ENCODE measurements at regions not wholly inside any gene's neighbourhood (a gene's known extent, or its start where the extent isn't known, plus 50 kb on each side); places are given as distances from the start of the nearest gene placed in this dataset.

DNA sequence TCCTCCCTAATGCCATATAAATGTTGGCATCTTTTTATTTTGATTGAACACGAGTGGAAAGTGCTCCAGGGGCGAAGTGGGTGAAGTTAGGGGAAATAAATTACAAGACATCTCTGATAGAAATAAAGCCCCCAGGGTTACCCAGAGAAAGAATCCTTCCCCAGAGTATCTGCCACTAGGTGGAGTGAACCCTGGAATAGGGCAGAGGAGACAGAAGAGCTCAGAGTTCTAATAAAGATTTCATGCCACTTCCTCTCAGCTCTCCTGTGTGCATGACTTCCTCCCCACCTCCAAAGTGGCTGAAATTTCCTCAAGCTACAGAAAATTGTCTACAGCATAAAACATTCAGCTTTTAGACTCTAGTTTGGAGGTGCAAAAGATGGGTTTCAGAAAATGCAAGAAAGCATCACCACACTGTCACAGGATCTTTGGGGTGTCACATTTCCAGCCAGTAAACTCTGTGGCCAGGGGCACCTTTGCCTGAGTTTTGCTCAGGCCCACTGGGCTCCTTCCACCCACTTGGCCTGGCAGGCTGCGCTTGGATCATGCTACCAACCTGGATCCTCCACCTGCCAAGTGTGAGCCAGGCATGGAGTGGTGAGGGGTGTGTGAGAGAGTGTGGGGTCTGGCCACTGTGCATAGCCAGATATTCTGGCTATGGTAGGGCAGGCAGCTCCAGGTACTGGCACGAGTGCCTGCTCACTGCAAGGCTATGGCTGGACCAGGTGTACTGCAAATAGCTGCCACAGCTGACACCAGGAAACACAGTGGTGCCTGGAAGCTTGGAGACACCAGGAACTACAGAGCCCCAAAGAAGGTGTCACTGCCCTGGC lies 208.8 kb upstream of the USP25 start:
- TF ChIP-seq, protein P1, sequence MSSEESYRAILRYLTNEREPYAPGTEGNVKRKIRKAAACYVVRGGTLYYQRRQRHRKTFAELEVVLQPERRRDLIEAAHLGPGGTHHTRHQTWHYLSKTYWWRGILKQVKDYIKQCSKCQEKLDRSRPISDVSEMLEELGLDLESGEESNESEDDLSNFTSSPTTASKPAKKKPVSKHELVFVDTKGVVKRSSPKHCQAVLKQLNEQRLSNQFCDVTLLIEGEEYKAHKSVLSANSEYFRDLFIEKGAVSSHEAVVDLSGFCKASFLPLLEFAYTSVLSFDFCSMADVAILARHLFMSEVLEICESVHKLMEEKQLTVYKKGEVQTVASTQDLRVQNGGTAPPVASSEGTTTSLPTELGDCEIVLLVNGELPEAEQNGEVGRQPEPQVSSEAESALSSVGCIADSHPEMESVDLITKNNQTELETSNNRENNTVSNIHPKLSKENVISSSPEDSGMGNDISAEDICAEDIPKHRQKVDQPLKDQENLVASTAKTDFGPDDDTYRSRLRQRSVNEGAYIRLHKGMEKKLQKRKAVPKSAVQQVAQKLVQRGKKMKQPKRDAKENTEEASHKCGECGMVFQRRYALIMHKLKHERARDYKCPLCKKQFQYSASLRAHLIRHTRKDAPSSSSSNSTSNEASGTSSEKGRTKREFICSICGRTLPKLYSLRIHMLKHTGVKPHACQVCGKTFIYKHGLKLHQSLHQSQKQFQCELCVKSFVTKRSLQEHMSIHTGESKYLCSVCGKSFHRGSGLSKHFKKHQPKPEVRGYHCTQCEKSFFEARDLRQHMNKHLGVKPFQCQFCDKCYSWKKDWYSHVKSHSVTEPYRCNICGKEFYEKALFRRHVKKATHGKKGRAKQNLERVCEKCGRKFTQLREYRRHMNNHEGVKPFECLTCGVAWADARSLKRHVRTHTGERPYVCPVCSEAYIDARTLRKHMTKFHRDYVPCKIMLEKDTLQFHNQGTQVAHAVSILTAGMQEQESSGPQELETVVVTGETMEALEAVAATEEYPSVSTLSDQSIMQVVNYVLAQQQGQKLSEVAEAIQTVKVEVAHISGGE (tag by site-specific recombination; conservative IDR thresholded peaks at IDR 0.05; ENCODE audit: low read depth): no peak
- no peak for TF ChIP-seq ZNF768 (tag by site-specific recombination; IDR thresholded peaks at IDR 0.05)
- TF ChIP-seq ZNF391 (tag by site-specific recombination; IDR thresholded peaks at IDR 0.05; ENCODE audit: borderline replicate concordance, low read depth): no peak
- no peak for TF ChIP-seq ZNF140 (tag by site-specific recombination; IDR thresholded peaks at IDR 0.05)
- no peak for TF ChIP-seq KLF10 (tag by site-specific recombination; IDR thresholded peaks at IDR 0.05)
- TF ChIP-seq ZNF558 (tag by site-specific recombination; IDR thresholded peaks at IDR 0.05): no peak
- TF ChIP-seq ZNF274 (IDR thresholded peaks at IDR 0.05; ENCODE audit: low read length): no peak
- no peak for TF ChIP-seq ZNF274 (tag by site-specific recombination; IDR thresholded peaks at IDR 0.05; ENCODE audit: borderline replicate concordance)
- TF ChIP-seq, protein P2, sequence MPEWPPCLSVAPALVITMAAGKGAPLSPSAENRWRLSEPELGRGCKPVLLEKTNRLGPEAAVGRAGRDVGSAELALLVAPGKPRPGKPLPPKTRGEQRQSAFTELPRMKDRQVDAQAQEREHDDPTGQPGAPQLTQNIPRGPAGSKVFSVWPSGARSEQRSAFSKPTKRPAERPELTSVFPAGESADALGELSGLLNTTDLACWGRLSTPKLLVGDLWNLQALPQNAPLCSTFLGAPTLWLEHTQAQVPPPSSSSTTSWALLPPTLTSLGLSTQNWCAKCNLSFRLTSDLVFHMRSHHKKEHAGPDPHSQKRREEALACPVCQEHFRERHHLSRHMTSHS (tag by site-specific recombination; IDR thresholded peaks at IDR 0.05): no peak
- no peak for TF ChIP-seq TCF7L2 (IDR thresholded peaks at IDR 0.05; ENCODE audit: borderline replicate concordance, low read depth, low read length)
- no peak for TF ChIP-seq ZNF776 (tag by site-specific recombination; IDR thresholded peaks at IDR 0.05; ENCODE audit: borderline replicate concordance)

All from HEK293 (cell line).